Heart left ventricle (tissue), 16 donors: ENCODE measurements at regions not wholly inside any gene's neighbourhood (a gene's known extent, or its start where the extent isn't known, plus 50 kb on each side); places are given as distances from the start of the nearest gene placed in this dataset.
A peak's percentile ranks its signal among the peaks of the same experiment; 100 is the strongest.

ENCODE experiments used
- ATAC-seq, 4 donors: fragments of 200-7000 bp; cut with Tn5 transposase; one replicate each; pipeline ENCODE4 v1.9.1; 2020 to 2022; ENCODE audit warnings: moderate library complexity in 4 of 4, mild to moderate bottlenecking in 3 of 4, moderate number of reproducible peaks in 1 of 4
- DNase-seq, 5 donors: peaks; one replicate each; pipeline ENCODE4 v3.0.0-alpha.2; 2020
- H3K27ac ChIP-seq, 12 donors: fragments of 200-600 bp; sonication (generic) in 4 of 12; one replicate each; pipeline versions ENCODE4 v1.5.0 to v1.8.0; 2016 to 2022; ENCODE audit warnings: mild to moderate bottlenecking in 2 of 12
- H3K27me3 ChIP-seq, 9 donors: fragments of 200-600 bp; sonication (generic) in 2 of 9; one replicate each; pipeline versions ENCODE4 v1.5.1 to v1.8.0; 2016 to 2022; ENCODE audit warnings: mild to moderate bottlenecking in 3 of 9
- H3K36me3 ChIP-seq, 9 donors: fragments of 200-600 bp; sonication (generic) in 2 of 9; one replicate each; pipeline versions ENCODE4 v1.5.0 to v1.8.0; 2018 to 2022; ENCODE audit warnings: mild to moderate bottlenecking in 2 of 9
- H3K4me1 ChIP-seq, 12 donors: fragments of 200-600 bp; sonication (generic) in 4 of 12; one replicate each; pipeline versions ENCODE4 v1.5.0 to v1.8.0; 2016 to 2022; ENCODE audit warnings: mild to moderate bottlenecking in 3 of 12
- H3K4me3 ChIP-seq, 12 donors: fragments of 200-600 bp; sonication (generic) in 4 of 12; one replicate each; pipeline versions ENCODE4 v1.5.0 to v1.8.0; 2017 to 2022; ENCODE audit warnings: mild to moderate bottlenecking in 9 of 12, moderate library complexity in 4 of 12
- H3K9me3 ChIP-seq, 12 donors: fragments of 200-600 bp; sonication (generic) in 4 of 12; one replicate each; pipeline versions ENCODE4 v1.5.0 to v1.8.0; 2016 to 2022; ENCODE audit warnings: mild to moderate bottlenecking in 1 of 12
- POLR2A ChIP-seq, 2 donors: fragments of 450-650 bp; IDR thresholded peaks; one replicate each; pipeline ENCODE4 v1.6.1; 2017; ENCODE audit warnings: antibody characterized with exemption in 2 of 2, mild to moderate bottlenecking in 2 of 2, moderate library complexity in 2 of 2
- WGBS, 4 donors: extraction: QIAGEN DNeasy Blood & Tissue Kit in 2 of 4; methylation state at CpG; one replicate each; pipeline versions ENCODE4 v1.1.5 to v1.1.7; 2013 to 2018; 5-methylcytosine and 5-hydroxymethylcytosine counted together
- intact Hi-C, 10 donors: fragments of 100-400 bp; cut with DNase I; formaldehyde crosslinking; loops; one replicate each; pipeline versions ENCODE4 v1.11.1 to v1.14.2; 2022
- TF ChIP-seq, protein P1 (sequence below), 12 donors: fragments of 200-600 bp; sonication (generic) in 4 of 12; IDR thresholded peaks; one replicate each; pipeline versions ENCODE4 v1.5.0 to v1.8.0; 2018 to 2022; ENCODE audit warnings: antibody characterized with exemption in 12 of 12, mild to moderate bottlenecking in 5 of 12
- donor health status: ischemic (EF 13 %, LVEDD 7.1; RV severe dilation, severe dysfunction).
- donor health status: healthy with polysubstance abuse.
- donor health status: DM: no; HTN: yes; CAD: no.
- donor health status: DM: no; HTN: no; CAD: no.
- donor health status: ischemic (EF 25% LVEDD 6.9; RV normal size, moderate dysfunction).
- donor health status: ischemic (EF 25% LVEDD 5.7; RV mildly dilated, moderate dysfunction).
- donor health status: healthy.
- donor health status: DM: yes; HTN: yes; CAD: no.
- donor health status: ischemic (EF 35%, LVEDD 5.7; RV mildly dilated, moderate dysfunction).
- donor health status: nonischemic (EF 11% LVEDD 7.7; RV severe dilation, severe dysfunction).
- donor health status: DM: yes; HTN: yes; CAD: no.
- donor health status: PGD.
- donor health status: ischemic (EF 29% LVEDD 5.4; RV normal size, mild dysfunction).
- donor health status: nonischemic (EF 23%, LVEDD 6.1; RV moderate dilation, normal function).

DNA sequence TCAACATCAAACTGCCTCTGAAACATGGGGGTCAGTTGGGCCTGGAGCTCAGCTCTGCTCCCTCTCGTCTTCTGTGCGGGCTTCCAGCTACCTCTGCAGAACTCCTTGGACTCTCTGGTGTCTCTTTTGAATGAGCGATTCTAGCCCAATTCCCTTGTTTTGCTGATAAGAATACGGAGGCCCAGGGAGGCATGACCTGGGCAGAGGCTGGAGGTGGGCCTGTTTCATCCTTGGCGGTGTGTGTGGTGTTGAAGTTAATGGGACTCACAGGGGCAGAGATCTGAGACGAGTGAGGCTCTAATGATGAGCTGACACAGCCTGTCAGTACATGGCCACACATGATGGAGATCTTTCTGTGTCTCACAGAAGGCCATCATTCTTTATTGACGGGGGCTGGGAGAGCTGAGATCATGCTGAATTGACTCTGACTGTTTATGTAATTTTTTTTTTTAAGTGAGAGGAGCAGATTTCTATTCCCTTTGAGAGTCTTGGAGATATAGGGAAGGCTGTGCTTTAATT, 134.5 kb downstream of the URB2 start:
- no peak for TF ChIP-seq POLR2A (IDR thresholded peaks at IDR 0.05)
- TF ChIP-seq, protein P1, sequence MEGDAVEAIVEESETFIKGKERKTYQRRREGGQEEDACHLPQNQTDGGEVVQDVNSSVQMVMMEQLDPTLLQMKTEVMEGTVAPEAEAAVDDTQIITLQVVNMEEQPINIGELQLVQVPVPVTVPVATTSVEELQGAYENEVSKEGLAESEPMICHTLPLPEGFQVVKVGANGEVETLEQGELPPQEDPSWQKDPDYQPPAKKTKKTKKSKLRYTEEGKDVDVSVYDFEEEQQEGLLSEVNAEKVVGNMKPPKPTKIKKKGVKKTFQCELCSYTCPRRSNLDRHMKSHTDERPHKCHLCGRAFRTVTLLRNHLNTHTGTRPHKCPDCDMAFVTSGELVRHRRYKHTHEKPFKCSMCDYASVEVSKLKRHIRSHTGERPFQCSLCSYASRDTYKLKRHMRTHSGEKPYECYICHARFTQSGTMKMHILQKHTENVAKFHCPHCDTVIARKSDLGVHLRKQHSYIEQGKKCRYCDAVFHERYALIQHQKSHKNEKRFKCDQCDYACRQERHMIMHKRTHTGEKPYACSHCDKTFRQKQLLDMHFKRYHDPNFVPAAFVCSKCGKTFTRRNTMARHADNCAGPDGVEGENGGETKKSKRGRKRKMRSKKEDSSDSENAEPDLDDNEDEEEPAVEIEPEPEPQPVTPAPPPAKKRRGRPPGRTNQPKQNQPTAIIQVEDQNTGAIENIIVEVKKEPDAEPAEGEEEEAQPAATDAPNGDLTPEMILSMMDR (IDR thresholded peaks at IDR 0.05) = no peak
- Histone ChIP-seq H3K9me3 (peaks cover 0 to 13% (median 5%) of the 10 kb centered on the region in 12 donors), H3K27me3 (no peaks in the 10 kb centered on the region), H3K4me1 (no peaks in the 10 kb centered on the region), H3K36me3 (no peaks in the 10 kb centered on the region), H3K27ac (no peak overlapping the region), H3K4me3 (no peak overlapping the region)
- WGBS, 4 donors = 79 to 86% (median 85%) methylated on average over 7 of the region's 7 CpGs
- intact Hi-C loops = no loop called here
- ATAC-seq (no peak), DNase-seq (no peak)

DNA sequence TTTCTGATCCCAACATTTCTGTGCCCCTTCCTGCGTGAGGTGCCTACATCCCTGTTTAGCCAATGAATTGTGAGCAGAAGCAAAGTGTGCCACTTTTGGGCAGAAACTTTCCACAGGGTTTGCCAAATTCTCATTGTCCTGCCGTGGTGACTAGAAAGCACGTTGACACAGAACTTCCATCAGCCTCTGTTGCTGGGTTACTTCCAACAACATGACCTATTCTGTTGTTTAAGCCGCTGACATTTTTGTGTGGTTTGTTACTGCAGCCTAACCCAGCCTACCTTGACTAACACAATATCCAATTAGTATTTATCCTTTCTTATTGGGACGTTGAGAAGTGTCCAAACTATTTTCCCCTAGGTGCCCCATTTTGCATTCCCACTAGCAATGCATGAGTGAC, 136.8 kb downstream of the URB2 start:
- no peak overlapping the region for H3K4me3 ChIP-seq
- no peak for TF ChIP-seq POLR2A (IDR thresholded peaks at IDR 0.05)
- TF ChIP-seq, protein P1 (IDR thresholded peaks at IDR 0.05) = no peak
- 61 to 79% (median 71%) methylated on average over 5 of the region's 5 CpGs for WGBS, 4 donors
- no peaks in the 10 kb centered on the region for H3K4me1 ChIP-seq
- intact Hi-C loops = no loop called here
- ATAC-seq = peak in 1 of 4 donors; percentile 45
- H3K27me3 ChIP-seq = peaks cover 0 to 12% (median 0%) of the 10 kb centered on the region in 9 donors
- no peaks in the 10 kb centered on the region for H3K36me3 ChIP-seq
- peaks cover 0 to 5% (median 0%) of the 10 kb centered on the region in 12 donors for H3K9me3 ChIP-seq
- DNase-seq = no peak
- H3K27ac ChIP-seq = no peak overlapping the region

DNA sequence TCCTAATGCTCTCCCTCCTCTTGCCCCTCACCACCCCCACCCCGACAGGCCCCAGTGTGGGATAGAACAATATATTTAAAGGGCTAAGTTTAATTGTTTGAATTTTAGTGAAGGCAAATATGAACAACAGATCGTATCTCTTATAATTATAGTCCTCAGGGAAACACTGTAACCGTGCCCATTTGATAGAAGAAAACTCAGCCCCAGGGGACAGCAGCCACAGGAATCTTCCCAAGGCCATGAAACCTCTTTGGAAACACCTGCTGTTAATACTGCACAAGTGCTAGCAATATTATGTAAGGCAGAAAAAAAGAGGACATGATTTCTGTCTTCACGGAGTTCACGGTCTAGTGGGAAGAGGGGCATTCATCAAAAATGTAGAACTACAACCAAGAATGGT, 142.2 kb downstream of the URB2 start:
- TF ChIP-seq POLR2A (IDR thresholded peaks at IDR 0.05) = no peak
- TF ChIP-seq, protein P1 (IDR thresholded peaks at IDR 0.05) = no peak
- intact Hi-C loops = no loop called here
- no peak for ATAC-seq
- H3K27me3 ChIP-seq = peaks cover 0 to 12% (median 0%) of the 10 kb centered on the region in 9 donors
- no peaks in the 10 kb centered on the region for H3K36me3 ChIP-seq
- no peak overlapping the region for H3K27ac ChIP-seq
- H3K9me3 ChIP-seq = peaks cover 0 to 5% (median 0%) of the 10 kb centered on the region in 12 donors
- 73 to 85% (median 78%) methylated on average over 5 of the region's 5 CpGs for whole genome bisulfite sequencing, 4 donors
- DNase-seq = no peak
- no peak overlapping the region for H3K4me3 ChIP-seq
- H3K4me1 ChIP-seq = no peaks in the 10 kb centered on the region

DNA sequence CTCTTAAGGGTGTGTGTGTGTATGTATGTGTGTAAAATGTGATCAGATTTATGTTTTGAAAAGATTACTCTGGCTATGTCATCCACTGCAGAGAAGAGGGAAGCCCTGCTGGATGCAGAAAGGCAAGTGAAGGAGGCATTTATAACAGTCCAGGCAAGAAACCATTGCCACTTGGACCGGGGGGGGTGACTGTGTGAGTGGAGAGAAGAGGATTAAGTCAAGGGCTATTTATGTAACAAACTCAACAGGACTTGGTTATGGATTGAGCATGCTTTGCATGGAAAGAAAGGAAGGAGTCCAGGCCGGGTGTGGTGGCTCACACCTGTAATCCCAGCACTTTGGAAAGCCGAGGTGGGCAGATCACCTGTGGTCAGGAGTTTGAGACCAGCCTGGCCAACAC, 143.0 kb downstream of the URB2 start:
- TF ChIP-seq, protein P1 (IDR thresholded peaks at IDR 0.05) = no peak
- TF ChIP-seq POLR2A (IDR thresholded peaks at IDR 0.05) = no peak
- DNase-seq = peak in 1 of 5 donors; percentile 31

More for the DNA sequence above, 143.0 kb downstream of the URB2 start:
- Histone ChIP-seq H3K36me3 (no peaks in the 10 kb centered on the region), H3K4me1 (no peaks in the 10 kb centered on the region), H3K4me3 (no peak overlapping the region), H3K27me3 (peaks cover 0 to 12% (median 0%) of the 10 kb centered on the region in 9 donors), H3K27ac (no peak overlapping the region), H3K9me3 (peaks cover 0 to 5% (median 0%) of the 10 kb centered on the region in 12 donors)
- 70 to 80% (median 75%) methylated on average over 3 of the region's 3 CpGs for WGBS, 4 donors
- peak in 1 of 4 donors; percentile 46 for ATAC-seq
- intact Hi-C loops = no loop called here
